Liver (tissue), 8 donors: ENCODE measurements at regions not wholly inside any gene's neighbourhood (a gene's known extent, or its start where the extent isn't known, plus 50 kb on each side); places are given as distances from the start of the nearest gene placed in this dataset.

Source experiments
- DNase-seq: peaks from one replicate; pipeline ENCODE4 v3.0.0-alpha.2; 2017; ENCODE audit warnings: low spot score
- H3K27ac ChIP-seq, 2 donors: one replicate each; pipeline ENCODE4 v1.7.0; 2013; ENCODE audit warnings: inconsistent platforms in 2 of 2, low read length in 2 of 2, control low read depth in 1 of 2, low read depth in 1 of 2, mild to moderate bottlenecking in 1 of 2
- H3K27me3 ChIP-seq, 4 donors: one replicate each; pipeline versions ENCODE4 v1.6.1 to v1.7.0; 2013; ENCODE audit warnings: low read length in 3 of 4, inconsistent platforms in 1 of 4, mild to moderate bottlenecking in 1 of 4, moderate library complexity in 1 of 4; ENCODE audit not compliant: control insufficient read depth in 4 of 4, insufficient read depth in 4 of 4
- H3K36me3 ChIP-seq, 4 donors: one replicate each; pipeline versions ENCODE4 v1.6.1 to v1.7.0; 2013; ENCODE audit warnings: low read length in 3 of 4, mild to moderate bottlenecking in 3 of 4, low read depth in 1 of 4, moderate library complexity in 1 of 4; ENCODE audit not compliant: control insufficient read depth in 4 of 4, insufficient read depth in 3 of 4
- H3K4me1 ChIP-seq, 4 donors: one replicate each; pipeline versions ENCODE4 v1.6.1 to v1.7.0; 2013; ENCODE audit warnings: low read length in 3 of 4, mild to moderate bottlenecking in 3 of 4, moderate library complexity in 1 of 4; ENCODE audit not compliant: control insufficient read depth in 4 of 4, insufficient read depth in 4 of 4
- H3K4me3 ChIP-seq, 3 donors: one replicate each; pipeline versions ENCODE4 v1.6.1 to v1.7.0; 2013; ENCODE audit warnings: low read length in 3 of 3, control low read depth in 1 of 3, low read depth in 1 of 3, mild to moderate bottlenecking in 1 of 3
- H3K9ac ChIP-seq, 2 donors: one replicate each; pipeline ENCODE4 v1.7.0; 2013; ENCODE audit warnings: low read length in 2 of 2, mild to moderate bottlenecking in 2 of 2, moderate library complexity in 2 of 2, control low read depth in 1 of 2, low read depth in 1 of 2
- H3K9me3 ChIP-seq, 4 donors: one replicate each; pipeline versions ENCODE4 v1.6.1 to v1.7.0; 2013; ENCODE audit warnings: low read length in 3 of 4; ENCODE audit not compliant: control insufficient read depth in 4 of 4
- EGR1 ChIP-seq, 2 donors: IDR thresholded peaks; 2 replicates each; pipeline ENCODE4 v1.6.1; 2016 to 2018; ENCODE audit warnings: antibody characterized with exemption in 2 of 2, low read depth in 2 of 2
- FOXA1 ChIP-seq: IDR thresholded peaks from 2 replicates; pipeline ENCODE4 v1.6.1; 2016; ENCODE audit warnings: antibody characterized with exemption
- FOXA2 ChIP-seq: IDR thresholded peaks from 2 replicates; pipeline ENCODE4 v1.6.1; 2016; ENCODE audit warnings: antibody characterized with exemption
- GABPA ChIP-seq, 2 donors: IDR thresholded peaks in 1 of 2; conservative IDR thresholded peaks in 1 of 2; 2 replicates each; pipeline ENCODE4 v1.6.1; 2016; ENCODE audit warnings: antibody characterized with exemption in 2 of 2, mild to moderate bottlenecking in 1 of 2, moderate library complexity in 1 of 2
- HNF4A ChIP-seq, 2 donors: conservative IDR thresholded peaks; 2 replicates each; pipeline ENCODE4 v1.6.1; 2016; ENCODE audit warnings: antibody characterized with exemption in 2 of 2, mild to moderate bottlenecking in 2 of 2
- JUND ChIP-seq, 2 donors: IDR thresholded peaks; 2 replicates each; pipeline ENCODE4 v1.6.1; 2016; ENCODE audit warnings: antibody characterized with exemption in 2 of 2
- MAX ChIP-seq: IDR thresholded peaks from 2 replicates; pipeline ENCODE4 v1.6.1; 2016; ENCODE audit warnings: antibody characterized with exemption
- RXRA ChIP-seq, 2 donors: IDR thresholded peaks; 2 replicates each; pipeline ENCODE4 v1.6.1; 2017 to 2018; ENCODE audit warnings: antibody characterized with exemption in 2 of 2, mild to moderate bottlenecking in 1 of 2
- SP1 ChIP-seq: IDR thresholded peaks from 2 replicates; pipeline ENCODE4 v1.6.1; 2018; ENCODE audit warnings: antibody characterized with exemption, mild to moderate bottlenecking
- YY1 ChIP-seq: IDR thresholded peaks from 2 replicates; pipeline ENCODE4 v1.6.1; 2016; ENCODE audit warnings: antibody characterized with exemption, mild to moderate bottlenecking
- ZBTB33 ChIP-seq: IDR thresholded peaks from 2 replicates; pipeline ENCODE4 v1.6.1; 2016; ENCODE audit warnings: antibody characterized with exemption
- WGBS: extraction: QIAGEN DNeasy Blood & Tissue Kit; methylation state at CpG from one replicate; pipeline ENCODE4 v1.1.7; 2013; 5-methylcytosine and 5-hydroxymethylcytosine counted together
- TF ChIP-seq, protein P1 (sequence below): fragments of 150-350 bp; IDR thresholded peaks from 2 replicates; pipeline ENCODE4 v1.5.1; 2017; ENCODE audit warnings: improper control_type of control experiment, low read depth, low read length; ENCODE audit not compliant: missing input control
- TF ChIP-seq, protein P2 (sequence below): IDR thresholded peaks from 2 replicates; pipeline ENCODE4 v1.6.1; 2016; ENCODE audit warnings: antibody characterized with exemption, mild to moderate bottlenecking
- donor health status: healthy.
- donor health status: healthy.
- donor health status: healthy.
- donor health status: healthy.
- donor health status: healthy.

DNA sequence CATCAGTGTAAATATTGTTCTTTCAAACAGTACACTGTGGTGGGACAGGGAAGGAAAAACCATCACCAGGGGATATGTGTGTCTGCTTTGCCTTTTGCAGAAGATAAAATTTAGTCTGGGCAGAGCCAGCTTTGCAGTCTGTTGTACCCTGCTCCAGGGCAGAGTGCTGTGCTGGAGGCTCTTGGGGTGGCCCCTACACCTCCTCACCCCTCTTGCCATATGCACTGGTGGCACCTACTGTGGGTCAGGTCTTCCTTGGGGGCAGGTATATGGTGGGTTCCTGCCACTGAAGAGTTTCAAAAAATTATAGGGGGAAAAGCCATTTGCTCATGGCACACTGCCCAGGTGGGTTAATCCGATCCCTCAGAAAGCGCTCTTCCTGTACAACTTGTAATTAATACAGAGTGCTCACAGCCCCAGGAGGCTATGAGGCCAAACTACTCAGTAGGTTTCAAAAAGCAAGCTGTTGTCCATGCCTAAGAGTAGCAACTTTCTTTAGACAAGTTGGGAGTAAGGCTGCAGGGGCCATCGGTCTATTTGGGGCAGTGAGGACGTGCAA lies 112.7 kb upstream of the BMPER start:
- Histone ChIP-seq H3K4me3 (no peak overlapping the region), H3K27me3 (no peaks in the 10 kb centered on the region), H3K27ac (no peak overlapping the region), H3K36me3 (no peaks in the 10 kb centered on the region), H3K4me1 (no peaks in the 10 kb centered on the region), H3K9ac (no peak overlapping the region), H3K9me3 (no peaks in the 10 kb centered on the region)
- 97% methylated on average over 4 of the region's 4 CpGs for WGBS
- TF ChIP-seq FOXA2 (no peak), YY1 (no peak), JUND (IDR thresholded peaks at IDR 0.05) (no peak), FOXA1 (no peak), SP1 (no peak), RXRA (IDR thresholded peaks at IDR 0.05) (no peak), HNF4A (conservative IDR thresholded peaks at IDR 0.05) (no peak)
- DNase-seq = no peak

- H3K4me1 ChIP-seq = no peaks in the 10 kb centered on the region
- H3K9ac ChIP-seq = no peak overlapping the region
- 82% methylated on average over 2 of the region's 2 CpGs for WGBS
Measured at GRCh38 chr7:33793616-33794015, 111.7 kb upstream of the BMPER start.

DNA sequence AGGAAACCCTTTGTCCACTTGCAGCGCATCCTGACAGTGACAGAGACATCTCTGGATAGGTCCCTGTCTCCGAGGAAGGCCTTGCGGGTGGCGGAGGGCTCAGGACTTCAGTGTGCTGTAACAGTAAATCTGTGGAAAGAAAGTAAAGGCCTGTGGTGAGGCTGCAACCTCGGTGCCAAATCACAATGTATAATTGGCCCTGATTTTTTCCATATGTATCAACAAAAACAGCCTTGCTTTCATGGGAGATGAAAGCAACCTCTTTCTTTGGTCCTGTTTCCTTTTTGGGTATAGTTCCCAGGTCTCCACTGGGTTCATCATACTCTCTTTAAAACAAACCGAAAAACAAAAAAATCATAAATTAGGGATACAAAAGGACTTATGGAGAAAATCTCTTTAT lies 110.9 kb upstream of the BMPER start:
- Histone ChIP-seq H3K9ac (no peak overlapping the region), H3K4me3 (no peak overlapping the region), H3K4me1 (no peaks in the 10 kb centered on the region), H3K36me3 (no peaks in the 10 kb centered on the region), H3K27ac (no peak overlapping the region), H3K27me3 (no peaks in the 10 kb centered on the region), H3K9me3 (no peaks in the 10 kb centered on the region)
- DNase-seq = no peak
- WGBS = 95% methylated on average over 6 of the region's 6 CpGs
- TF ChIP-seq ZBTB33 = no peak
- TF ChIP-seq MAX = no peak
- TF ChIP-seq EGR1 (IDR thresholded peaks at IDR 0.05; ENCODE audit: low read depth in 2 of 2) = no peak
- no peak for TF ChIP-seq GABPA (IDR thresholded peaks at IDR 0.05 in 1 of 2, conservative IDR thresholded peaks at IDR 0.05 in 1 of 2)
- TF ChIP-seq JUND (IDR thresholded peaks at IDR 0.05) = no peak
- no peak for TF ChIP-seq FOXA1
- TF ChIP-seq, protein P1, sequence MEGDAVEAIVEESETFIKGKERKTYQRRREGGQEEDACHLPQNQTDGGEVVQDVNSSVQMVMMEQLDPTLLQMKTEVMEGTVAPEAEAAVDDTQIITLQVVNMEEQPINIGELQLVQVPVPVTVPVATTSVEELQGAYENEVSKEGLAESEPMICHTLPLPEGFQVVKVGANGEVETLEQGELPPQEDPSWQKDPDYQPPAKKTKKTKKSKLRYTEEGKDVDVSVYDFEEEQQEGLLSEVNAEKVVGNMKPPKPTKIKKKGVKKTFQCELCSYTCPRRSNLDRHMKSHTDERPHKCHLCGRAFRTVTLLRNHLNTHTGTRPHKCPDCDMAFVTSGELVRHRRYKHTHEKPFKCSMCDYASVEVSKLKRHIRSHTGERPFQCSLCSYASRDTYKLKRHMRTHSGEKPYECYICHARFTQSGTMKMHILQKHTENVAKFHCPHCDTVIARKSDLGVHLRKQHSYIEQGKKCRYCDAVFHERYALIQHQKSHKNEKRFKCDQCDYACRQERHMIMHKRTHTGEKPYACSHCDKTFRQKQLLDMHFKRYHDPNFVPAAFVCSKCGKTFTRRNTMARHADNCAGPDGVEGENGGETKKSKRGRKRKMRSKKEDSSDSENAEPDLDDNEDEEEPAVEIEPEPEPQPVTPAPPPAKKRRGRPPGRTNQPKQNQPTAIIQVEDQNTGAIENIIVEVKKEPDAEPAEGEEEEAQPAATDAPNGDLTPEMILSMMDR = no peak
- no peak for TF ChIP-seq FOXA2
- TF ChIP-seq HNF4A (conservative IDR thresholded peaks at IDR 0.05) = no peak
- no peak for TF ChIP-seq YY1

More at GRCh38 chr7:33793616-33794015, 111.7 kb upstream of the BMPER start:
- Histone ChIP-seq H3K27ac (no peak overlapping the region), H3K27me3 (no peaks in the 10 kb centered on the region), H3K36me3 (no peaks in the 10 kb centered on the region), H3K4me3 (no peak overlapping the region), H3K9me3 (no peaks in the 10 kb centered on the region)
- no peak for TF ChIP-seq FOXA1
- TF ChIP-seq, protein P2, sequence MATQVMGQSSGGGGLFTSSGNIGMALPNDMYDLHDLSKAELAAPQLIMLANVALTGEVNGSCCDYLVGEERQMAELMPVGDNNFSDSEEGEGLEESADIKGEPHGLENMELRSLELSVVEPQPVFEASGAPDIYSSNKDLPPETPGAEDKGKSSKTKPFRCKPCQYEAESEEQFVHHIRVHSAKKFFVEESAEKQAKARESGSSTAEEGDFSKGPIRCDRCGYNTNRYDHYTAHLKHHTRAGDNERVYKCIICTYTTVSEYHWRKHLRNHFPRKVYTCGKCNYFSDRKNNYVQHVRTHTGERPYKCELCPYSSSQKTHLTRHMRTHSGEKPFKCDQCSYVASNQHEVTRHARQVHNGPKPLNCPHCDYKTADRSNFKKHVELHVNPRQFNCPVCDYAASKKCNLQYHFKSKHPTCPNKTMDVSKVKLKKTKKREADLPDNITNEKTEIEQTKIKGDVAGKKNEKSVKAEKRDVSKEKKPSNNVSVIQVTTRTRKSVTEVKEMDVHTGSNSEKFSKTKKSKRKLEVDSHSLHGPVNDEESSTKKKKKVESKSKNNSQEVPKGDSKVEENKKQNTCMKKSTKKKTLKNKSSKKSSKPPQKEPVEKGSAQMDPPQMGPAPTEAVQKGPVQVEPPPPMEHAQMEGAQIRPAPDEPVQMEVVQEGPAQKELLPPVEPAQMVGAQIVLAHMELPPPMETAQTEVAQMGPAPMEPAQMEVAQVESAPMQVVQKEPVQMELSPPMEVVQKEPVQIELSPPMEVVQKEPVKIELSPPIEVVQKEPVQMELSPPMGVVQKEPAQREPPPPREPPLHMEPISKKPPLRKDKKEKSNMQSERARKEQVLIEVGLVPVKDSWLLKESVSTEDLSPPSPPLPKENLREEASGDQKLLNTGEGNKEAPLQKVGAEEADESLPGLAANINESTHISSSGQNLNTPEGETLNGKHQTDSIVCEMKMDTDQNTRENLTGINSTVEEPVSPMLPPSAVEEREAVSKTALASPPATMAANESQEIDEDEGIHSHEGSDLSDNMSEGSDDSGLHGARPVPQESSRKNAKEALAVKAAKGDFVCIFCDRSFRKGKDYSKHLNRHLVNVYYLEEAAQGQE = no peak
- no peak for TF ChIP-seq MAX
- TF ChIP-seq EGR1 (IDR thresholded peaks at IDR 0.05; ENCODE audit: low read depth in 2 of 2) = no peak
- TF ChIP-seq RXRA (IDR thresholded peaks at IDR 0.05) = no peak
- no peak for DNase-seq
